CD4-positive, alpha-beta T cell treated with Interferon alpha-2 for 1 hour (primary cell): ENCODE measurements at regions not wholly inside any gene's neighbourhood (a gene's known extent, or its start where the extent isn't known, plus 50 kb on each side); places are given as distances from the start of the nearest gene placed in this dataset.
"Not testable (repeated sequence)": the region's sequence is repeated elsewhere in the genome, so short reads cannot be mapped to it uniquely, and the experiment has no call there.

ENCODE experiments used
- DNase-seq, 2 donors: peaks; one replicate each; pipeline ENCODE4 v3.0.0-alpha.2; 2020 to 2022

GRCh38 chr6:37580176-37580955 lies 80.7 kb upstream of the CCDC167 start:
- no peak for DNase-seq

GRCh38 chr6:37579444-37580067 lies 79.9 kb upstream of the CCDC167 start:
- DNase-seq = no peak

- no peak for DNase-seq
Observed at GRCh38 chr6:37578104-37578503, 78.4 kb upstream of the CCDC167 start.

GRCh38 chr6:37576336-37576737 lies 76.6 kb upstream of the CCDC167 start:
- no peak for DNase-seq

GRCh38 chr6:37575221-37575620 lies 75.5 kb upstream of the CCDC167 start:
- no peak for DNase-seq

GRCh38 chr6:37572334-37572733 lies 72.6 kb upstream of the CCDC167 start:
- DNase-seq = no peak

GRCh38 chr6:37570482-37571133 lies 70.9 kb upstream of the CCDC167 start:
- DNase-seq = no peak

- DNase-seq = no peak
Observed at GRCh38 chr6:37569743-37570481, 70.2 kb upstream of the CCDC167 start.

- no peak for DNase-seq
Observed at GRCh38 chr6:37569317-37569716, 69.6 kb upstream of the CCDC167 start.

- no peak for DNase-seq
Observed at GRCh38 chr6:37566950-37567349, 67.3 kb upstream of the CCDC167 start.

- DNase-seq = peak; percentile 61 to 73
Observed at GRCh38 chr6:37566111-37566949, 66.6 kb upstream of the CCDC167 start.

- DNase-seq = no peak
Observed at GRCh38 chr6:37565267-37566110, 65.8 kb upstream of the CCDC167 start.

- not testable (repeated sequence) for DNase-seq
Observed at GRCh38 chr6:37562926-37563288, 63.2 kb upstream of the CCDC167 start.

- DNase-seq = no peak
Observed at GRCh38 chr6:37561361-37561760, 61.7 kb upstream of the CCDC167 start.

- DNase-seq = no peak
Observed at GRCh38 chr6:37560737-37561103, 61.0 kb upstream of the CCDC167 start.

GRCh38 chr6:37559501-37559900 lies 59.8 kb upstream of the CCDC167 start:
- DNase-seq = no peak

- no peak for DNase-seq
Observed at GRCh38 chr6:37559050-37559449, 59.4 kb upstream of the CCDC167 start.

- no peak for DNase-seq
Observed at GRCh38 chr6:37558646-37559045, 59.0 kb upstream of the CCDC167 start.

- no peak for DNase-seq
Observed at GRCh38 chr6:37558168-37558567, 58.5 kb upstream of the CCDC167 start.

- no peak for DNase-seq
Observed at GRCh38 chr6:37557645-37558114, 58.0 kb upstream of the CCDC167 start.

GRCh38 chr6:37556881-37557644 lies 57.4 kb upstream of the CCDC167 start:
- no peak for DNase-seq
